H1 (cell line): ENCODE measurements at regions not wholly inside any gene's neighbourhood (a gene's known extent, or its start where the extent isn't known, plus 50 kb on each side); places are given as distances from the start of the nearest gene placed in this dataset.
A peak's percentile ranks its signal among the peaks of the same experiment; 100 is the strongest.

Experiments used
- ASH2L ChIP-seq: fragments of 200-600, 300-600 bp; sonication (generic); IDR thresholded peaks from one replicate; pipeline ENCODE4 v1.7.1; 2017; ENCODE audit warnings: low read length
- BRCA1 ChIP-seq: IDR thresholded peaks from 2 replicates; pipeline ENCODE4 v1.6.1; 2012; ENCODE audit warnings: low read depth, low read length, improper control_type of control experiment
- CBX8 ChIP-seq: fragments of 300-800, 300-1000 bp; sonication (generic); IDR thresholded peaks from 2 replicates; pipeline ENCODE4 v1.7.1; 2016; ENCODE audit warnings: low read depth, low read length, borderline replicate concordance
- CEBPB ChIP-seq: IDR thresholded peaks from 2 replicates; pipeline ENCODE4 v1.6.1; 2012; ENCODE audit warnings: low read depth, low read length
- EGR1 ChIP-seq: IDR thresholded peaks from 2 replicates; pipeline ENCODE4 v1.6.1; 2011; ENCODE audit warnings: low read depth, low read length, borderline replicate concordance
- KDM1A ChIP-seq: fragments of 200-600, 300-600 bp; sonication (generic); IDR thresholded peaks from 2 replicates; pipeline ENCODE4 v1.7.1; 2016; ENCODE audit warnings: mild to moderate bottlenecking, low read length, borderline replicate concordance
- KDM5A ChIP-seq: fragments of 200-600 bp; IDR thresholded peaks from 2 replicates; pipeline ENCODE4 v1.7.1; 2012; ENCODE audit warnings: mild to moderate bottlenecking, low read length, inconsistent platforms, mixed read lengths
- NANOG ChIP-seq: IDR thresholded peaks from 2 replicates; pipeline ENCODE4 v1.6.1; 2011; ENCODE audit warnings: low read length, low read depth, mild to moderate bottlenecking, inconsistent platforms; ENCODE audit not compliant: insufficient read depth, poor library complexity, severe bottlenecking
- PHF8 ChIP-seq: fragments of 200-600 bp; sonication (generic); conservative IDR thresholded peaks from 2 replicates; pipeline ENCODE4 v1.7.1; 2012; ENCODE audit warnings: low read depth, mild to moderate bottlenecking, inconsistent platforms, low read length, moderate library complexity
- POLR2A ChIP-seq, 2 experiments: IDR thresholded peaks; 1 replicate in 1 of 2; 2 replicates in 1 of 2; pipeline ENCODE4 v1.6.1; 2011; ENCODE audit warnings: low read depth in 2 of 2, low read length in 2 of 2, mild to moderate bottlenecking in 2 of 2; ENCODE audit errors: control extremely low read depth in 1 of 2
- POU5F1 ChIP-seq: IDR thresholded peaks from 2 replicates; pipeline ENCODE4 v1.6.1; 2011; ENCODE audit warnings: low read depth, mild to moderate bottlenecking, low read length, moderate library complexity
- RAD21 ChIP-seq, 2 experiments: IDR thresholded peaks in 1 of 2; conservative IDR thresholded peaks in 1 of 2; 2 replicates each; pipeline ENCODE4 v1.6.1; 2011; ENCODE audit warnings: low read depth in 2 of 2, low read length in 2 of 2, improper control_type of control experiment in 1 of 2, inconsistent platforms in 1 of 2, mild to moderate bottlenecking in 1 of 2, moderate library complexity in 1 of 2
- RFX5 ChIP-seq: IDR thresholded peaks from 2 replicates; pipeline ENCODE4 v1.6.1; 2011; ENCODE audit warnings: low read depth, low read length, improper control_type of control experiment, borderline replicate concordance
- RXRA ChIP-seq: IDR thresholded peaks from 2 replicates; pipeline ENCODE4 v1.6.1; 2011; ENCODE audit warnings: low read depth, mild to moderate bottlenecking, low read length, moderate library complexity; ENCODE audit not compliant: insufficient read depth
- SAP30 ChIP-seq: fragments of 300-600 bp; sonication (generic); IDR thresholded peaks from 2 replicates; pipeline ENCODE4 v1.7.1; 2012; ENCODE audit warnings: low read length, moderate library complexity, mild to moderate bottlenecking, inconsistent platforms; ENCODE audit not compliant: insufficient read depth, insufficient replicate concordance
- SIX5 ChIP-seq: IDR thresholded peaks from 2 replicates; pipeline ENCODE4 v1.6.1; 2011; ENCODE audit warnings: mild to moderate bottlenecking, low read depth, low read length
- TAF7 ChIP-seq: optimal IDR thresholded peaks from 2 replicates; pipeline ENCODE3; 2011; ENCODE audit warnings: low read depth, mild to moderate bottlenecking, inconsistent platforms, low read length, moderate library complexity, borderline replicate concordance
- YY1 ChIP-seq: IDR thresholded peaks from 2 replicates; pipeline ENCODE4 v1.6.1; 2011; ENCODE audit warnings: low read depth, mild to moderate bottlenecking, low read length
- TF ChIP-seq, protein P1 (sequence below): IDR thresholded peaks from 2 replicates; pipeline ENCODE4 v1.6.1; 2012; ENCODE audit warnings: low read length, inconsistent platforms

DNA sequence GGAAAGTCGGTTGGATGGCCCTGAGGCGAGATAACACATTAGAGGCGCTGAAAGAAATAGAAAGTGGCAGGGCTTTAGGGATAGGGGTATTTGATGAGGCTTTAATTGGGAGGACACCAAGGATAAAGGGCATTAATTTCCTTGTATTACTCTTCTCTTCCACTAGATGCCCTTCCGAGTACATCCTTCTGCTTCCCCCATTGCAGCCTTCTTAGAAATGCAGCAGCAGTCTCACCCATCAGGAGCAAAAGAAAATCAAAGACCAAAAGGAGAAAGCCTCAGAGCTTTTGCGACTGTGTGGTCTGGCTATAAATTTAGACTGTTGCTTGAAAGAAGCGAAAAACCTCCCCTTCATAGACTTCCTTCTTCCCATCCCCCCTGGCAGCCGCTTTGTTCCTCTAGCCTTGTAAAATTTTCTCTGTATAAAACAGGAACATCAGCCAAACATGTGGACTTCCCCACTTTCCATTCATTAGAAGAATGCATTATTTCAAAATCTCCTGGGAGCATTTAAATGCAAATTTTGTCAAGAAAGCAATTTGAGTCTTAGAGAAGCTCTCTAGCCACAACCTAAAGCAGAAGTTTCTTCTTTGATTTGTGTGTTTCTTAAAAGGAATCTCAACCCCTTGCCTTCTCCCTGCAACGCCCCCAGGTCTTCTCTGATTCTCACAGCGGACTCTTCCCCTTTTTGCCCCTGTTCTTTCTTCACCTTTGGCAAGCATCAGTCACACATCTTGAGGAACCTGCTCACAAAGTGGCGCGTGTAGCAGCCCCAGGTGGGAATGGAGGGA is 76.6 kb downstream of the NDUFS5 start (continued):
- TF ChIP-seq POLR2A (IDR thresholded peaks at IDR 0.05; ENCODE audit: control extremely low read depth in 1 of 2, low read depth in 2 of 2, low read length in 2 of 2) (peak in 1 of 2 experiments; percentile 51; a peak in 1 of 3 replicates), RXRA (no peak), RAD21 (IDR thresholded peaks at IDR 0.05 in 1 of 2, conservative IDR thresholded peaks at IDR 0.05 in 1 of 2; ENCODE audit: low read depth in 2 of 2, low read length in 2 of 2) (peak; percentile 91 to 93), NANOG (no peak), YY1 (0 out of 2 replicates have a peak, but pooled peaks have one; percentile 39), SAP30 (no peak), KDM5A (no peak), RFX5 (no peak), BRCA1 (no peak; the same call in 1 of the 2 replicates), KDM1A (no peak), ASH2L (no peak), POU5F1 (0 out of 2 replicates have a peak, but pooled peaks have one; percentile 29), SIX5 (no peak), CEBPB (no peak), PHF8 (no peak), CBX8 (no peak), TAF7 (no peak), EGR1 (no peak)
- TF ChIP-seq, protein P1, sequence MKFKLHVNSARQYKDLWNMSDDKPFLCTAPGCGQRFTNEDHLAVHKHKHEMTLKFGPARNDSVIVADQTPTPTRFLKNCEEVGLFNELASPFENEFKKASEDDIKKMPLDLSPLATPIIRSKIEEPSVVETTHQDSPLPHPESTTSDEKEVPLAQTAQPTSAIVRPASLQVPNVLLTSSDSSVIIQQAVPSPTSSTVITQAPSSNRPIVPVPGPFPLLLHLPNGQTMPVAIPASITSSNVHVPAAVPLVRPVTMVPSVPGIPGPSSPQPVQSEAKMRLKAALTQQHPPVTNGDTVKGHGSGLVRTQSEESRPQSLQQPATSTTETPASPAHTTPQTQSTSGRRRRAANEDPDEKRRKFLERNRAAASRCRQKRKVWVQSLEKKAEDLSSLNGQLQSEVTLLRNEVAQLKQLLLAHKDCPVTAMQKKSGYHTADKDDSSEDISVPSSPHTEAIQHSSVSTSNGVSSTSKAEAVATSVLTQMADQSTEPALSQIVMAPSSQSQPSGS: no peak
